ENCODE measurements at regions not wholly inside any gene's neighbourhood (a gene's known extent, or its start where the extent isn't known, plus 50 kb on each side); places are given as distances from the start of the nearest gene placed in this dataset.

DNA sequence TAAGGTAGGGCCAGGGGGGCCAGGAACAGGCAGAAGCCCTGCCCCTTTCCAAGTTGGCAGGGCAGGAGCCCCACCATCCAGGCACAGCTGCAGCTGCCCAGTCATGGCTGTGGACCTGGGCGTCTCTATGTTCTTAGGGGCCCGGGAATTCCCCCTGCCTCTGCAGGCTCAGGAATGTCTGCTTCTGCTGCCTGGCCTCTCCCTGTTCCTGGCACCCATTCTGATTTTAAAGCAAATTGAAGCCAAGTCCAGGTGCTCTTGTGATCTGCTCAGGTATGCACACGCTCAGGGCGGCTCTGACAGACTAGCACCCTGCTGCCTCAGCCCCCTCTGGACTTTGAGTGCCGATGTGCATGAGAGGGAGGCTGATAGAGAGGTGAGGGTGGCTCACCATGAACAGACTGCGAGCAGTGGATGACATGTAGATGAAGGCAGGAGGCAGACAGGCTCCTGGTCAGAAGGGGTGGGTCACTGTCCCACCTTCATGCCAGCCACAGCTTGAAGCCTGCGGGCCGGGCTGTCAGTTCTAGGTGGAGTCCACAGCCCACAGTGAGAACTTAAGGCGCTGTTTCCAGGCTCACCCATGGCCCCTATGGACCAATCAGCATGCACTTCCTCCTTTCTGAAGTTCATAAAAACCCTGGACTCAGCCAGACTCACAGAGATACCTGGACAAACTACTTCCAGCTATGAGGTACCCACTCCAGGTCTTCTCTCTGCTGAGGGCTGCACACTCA, 747.8 kb upstream of the GBE1 start:
- TF ChIP-seq EZH2 (IDR thresholded peaks at IDR 0.05; ENCODE audit: borderline replicate concordance, low read depth, low read length) = no peak
- TF ChIP-seq ARID2 (IDR thresholded peaks at IDR 0.05) = no peak
- TF ChIP-seq MYNN (IDR thresholded peaks at IDR 0.05) = no peak
- no peak for TF ChIP-seq MYNN (CRISPR knock-in tag; IDR thresholded peaks at IDR 0.05)
- TF ChIP-seq MAFG (tag; conservative IDR thresholded peaks at IDR 0.05) = no peak
- TF ChIP-seq ZNF354B (CRISPR knock-in tag; IDR thresholded peaks at IDR 0.05) = no peak
- TF ChIP-seq MCM3 (IDR thresholded peaks at IDR 0.05) = no peak
- TF ChIP-seq FOXM1 (IDR thresholded peaks at IDR 0.05; ENCODE audit: low read depth) = no peak
- TF ChIP-seq FOXM1 (CRISPR knock-in tag; IDR thresholded peaks at IDR 0.05; ENCODE audit: low read depth) = no peak
- TF ChIP-seq GABPA (tag; conservative IDR thresholded peaks at IDR 0.05; ENCODE audit: low read depth) = no peak
